ENCODE measurements at regions not wholly inside any gene's neighbourhood (a gene's known extent, or its start where the extent isn't known, plus 50 kb on each side); places are given as distances from the start of the nearest gene placed in this dataset.

DNA sequence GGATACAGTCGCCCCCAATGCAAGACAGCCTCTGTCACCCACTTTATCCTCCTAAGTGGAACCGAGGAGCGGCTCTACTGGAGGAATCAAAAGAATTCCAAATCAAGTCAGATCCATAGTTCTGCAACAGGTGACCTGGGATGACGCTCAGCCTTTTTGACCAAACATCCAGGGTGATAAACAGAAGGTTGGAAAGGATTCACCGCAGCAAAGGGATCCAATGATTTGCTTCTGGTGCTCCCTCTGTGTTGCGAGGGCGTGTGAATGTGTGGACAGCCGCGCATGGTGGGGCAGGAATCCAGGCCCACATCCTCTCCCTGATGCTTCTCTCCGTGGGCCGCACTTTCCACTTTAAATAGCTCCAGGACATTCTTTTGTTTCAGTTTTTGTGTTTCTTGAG, 116.8 kb upstream of the CDH4 start:
- Histone ChIP-seq H3K18ac (ENCODE audit: extremely low read depth, low read length) (no peak overlapping the region), H3K79me2 (ENCODE audit: control insufficient read depth in 1 of 2, insufficient read depth in 2 of 2, low read length in 2 of 2) (no peaks in the 10 kb centered on the region), H3K4me1 (replicated peaks in 1 of 4; ENCODE audit: control insufficient read depth in 3 of 4, insufficient read depth in 4 of 4, low read length in 3 of 4) (no peaks in the 10 kb centered on the region), H4K5ac (ENCODE audit: insufficient read length, low read depth, low read length) (no peak overlapping the region), H2BK5ac (ENCODE audit: low read depth, low read length) (no peak overlapping the region), H2BK15ac (ENCODE audit: low read length) (no peak overlapping the region), H3K79me1 (ENCODE audit: low read depth, low read length) (no peaks in the 10 kb centered on the region), H3K14ac (ENCODE audit: insufficient read length) (no peak overlapping the region), H3K4ac (replicated peaks; ENCODE audit: insufficient read length, low read depth, low read length) (no peak overlapping the region), H2BK20ac (ENCODE audit: low read length) (no peak overlapping the region), H2BK12ac (ENCODE audit: low read depth, low read length) (no peak overlapping the region), H3K4me2 (ENCODE audit: insufficient read depth in 1 of 2, low read depth in 2 of 2, low read length in 2 of 2) (no peak overlapping the region), H2AK5ac (ENCODE audit: low read depth, low read length) (no peak overlapping the region), H3K4me3 (ENCODE audit: extremely low read depth in 1 of 4, insufficient read depth in 2 of 4, low read depth in 3 of 4, low read length in 4 of 4) (no peak overlapping the region), H2AFZ (ENCODE audit: low read length) (no peak overlapping the region), H4K20me1 (replicated peaks in 1 of 2; ENCODE audit: control insufficient read depth in 1 of 2, insufficient read depth in 2 of 2, low read length in 2 of 2) (peaks cover 2 to 3% of the 10 kb centered on the region in 2 experiments), H3K36me3 (ENCODE audit: control insufficient read depth in 2 of 4, insufficient read depth in 4 of 4, low read length in 3 of 4) (no peaks in the 10 kb centered on the region), H3K27ac (ENCODE audit: low read depth, low read length) (no peak overlapping the region), H4K8ac (ENCODE audit: extremely low read depth, insufficient read depth, low read length) (no peak overlapping the region), H3K56ac (replicated peaks; ENCODE audit: insufficient read length, low read depth, low read length) (no peak overlapping the region), H3K23me2 (ENCODE audit: low read depth, low read length) (no peaks in the 10 kb centered on the region), H2BK120ac (replicated peaks; ENCODE audit: low read depth, low read length) (no peak overlapping the region), H3K9ac (replicated peaks in 1 of 4; ENCODE audit: extremely low read depth in 1 of 4, low read depth in 3 of 4, low read length in 3 of 4) (no peak overlapping the region), H3K9me3 (ENCODE audit: insufficient read depth in 2 of 2, low read depth in 1 of 2, low read length in 1 of 2) (no peaks in the 10 kb centered on the region), H4K91ac (replicated peaks; ENCODE audit: insufficient read length, low read length) (no peak overlapping the region), H3K27me3 (replicated peaks in 1 of 4; ENCODE audit: control insufficient read depth in 3 of 4, extremely low read depth in 1 of 4, insufficient read depth in 3 of 4, low read length in 3 of 4) (peaks cover 0 to 31% (median 18%) of the 10 kb centered on the region in 4 experiments; a peak in 4 of 7 replicates), H3K23ac (ENCODE audit: insufficient read length) (no peak overlapping the region)
- WGBS, 2 experiments (ENCODE audit: extremely low coverage in 1 of 2, insufficient coverage in 1 of 2, insufficient read length in 1 of 2, insufficient replicate concordance in 2 of 2, low coverage in 1 of 2, low lambda C conversion rate in 2 of 2, missing lambda C conversion rate in 1 of 2), result 90% methylated on average over 11 of the region's 11 CpGs; no CpG with 5 or more reads in 1 of the 2 experiments
- DNase-seq (ENCODE audit: low read depth in 1 of 2, low spot score in 2 of 2) (no peak), FAIRE-seq (no peak)
- ChIA-PET CTCF (ENCODE audit: partially characterized antibody) (interaction anchor here (0.9 to 1.6 kb wide), 2 partner anchors 15 to 79 kb away, joined by 3 to 5 read pairs; no protein-coding TSS in a partner anchor), POLR2A (ENCODE audit: partially characterized antibody) (no interaction called here)
- TF ChIP-seq KDM5A (IDR thresholded peaks at IDR 0.05; ENCODE audit: low read length), result no peak
- no peak for TF ChIP-seq PHF8 (conservative IDR thresholded peaks at IDR 0.05; ENCODE audit: low read depth, low read length)
- no peak for TF ChIP-seq CEBPB (IDR thresholded peaks at IDR 0.05; ENCODE audit: low read depth, low read length)
- no peak for TF ChIP-seq POLR2AphosphoS5 (IDR thresholded peaks at IDR 0.05; ENCODE audit: low read depth, low read length)
- TF ChIP-seq CBX8 (IDR thresholded peaks at IDR 0.05; ENCODE audit: borderline replicate concordance, low read depth, low read length), result no peak
- no peak for TF ChIP-seq EGR1 (IDR thresholded peaks at IDR 0.05; ENCODE audit: borderline replicate concordance, low read depth, low read length)

All from H1 (cell line).